ENCODE measurements at regions not wholly inside any gene's neighbourhood (a gene's known extent, or its start where the extent isn't known, plus 50 kb on each side); places are given as distances from the start of the nearest gene placed in this dataset.

GRCh38 chr20:24097506-24098245, 109.1 kb upstream of the GGTLC1 start:
- no peak for DNase-seq

- DNase-seq = no peak
Measured at GRCh38 chr20:24096864-24097450, 108.4 kb upstream of the GGTLC1 start.

- no peak for DNase-seq
Measured at GRCh38 chr20:24096264-24096663, 107.7 kb upstream of the GGTLC1 start.

GRCh38 chr20:24095756-24096155, 107.2 kb upstream of the GGTLC1 start:
- DNase-seq = no peak

- DNase-seq = no peak
Measured at GRCh38 chr20:24095303-24095702, 106.7 kb upstream of the GGTLC1 start.

GRCh38 chr20:24089576-24089975, 101.0 kb upstream of the GGTLC1 start:
- no peak for DNase-seq

GRCh38 chr20:24086121-24086520, 97.5 kb upstream of the GGTLC1 start:
- DNase-seq = no peak

- DNase-seq = no peak
Measured at GRCh38 chr20:24084281-24084680, 95.7 kb upstream of the GGTLC1 start.

- DNase-seq = no peak
Measured at GRCh38 chr20:24081077-24081476, 92.5 kb upstream of the GGTLC1 start.

- no peak for DNase-seq
Measured at GRCh38 chr20:24079661-24080412, 91.3 kb upstream of the GGTLC1 start.

- no peak for DNase-seq
Measured at GRCh38 chr20:24077145-24077544, 88.6 kb upstream of the GGTLC1 start.

GRCh38 chr20:24070679-24071078, 82.1 kb upstream of the GGTLC1 start:
- no peak for DNase-seq

GRCh38 chr20:24066076-24066700, 77.6 kb upstream of the GGTLC1 start:
- DNase-seq = peak; percentile 29

- DNase-seq = no peak
Measured at GRCh38 chr20:24064915-24065314, 76.3 kb upstream of the GGTLC1 start.

- DNase-seq = no peak
Measured at GRCh38 chr20:24064092-24064491, 75.5 kb upstream of the GGTLC1 start.

GRCh38 chr20:24063100-24063499, 74.5 kb upstream of the GGTLC1 start:
- DNase-seq = no peak

- DNase-seq = no peak
Measured at GRCh38 chr20:24060851-24061590, 72.4 kb upstream of the GGTLC1 start.

- DNase-seq = no peak
Measured at GRCh38 chr20:24059174-24059573, 70.6 kb upstream of the GGTLC1 start.

- no peak for DNase-seq
Measured at GRCh38 chr20:24056491-24056890, 67.9 kb upstream of the GGTLC1 start.

- no peak for DNase-seq
Measured at GRCh38 chr20:24052599-24053275, 64.2 kb upstream of the GGTLC1 start.

- no peak for DNase-seq
Measured at GRCh38 chr20:24051160-24051559, 62.6 kb upstream of the GGTLC1 start.

GRCh38 chr20:24050119-24050518, 61.5 kb upstream of the GGTLC1 start:
- no peak for DNase-seq
